ENCODE measurements at regions not wholly inside any gene's neighbourhood (a gene's known extent, or its start where the extent isn't known, plus 50 kb on each side); places are given as distances from the start of the nearest gene placed in this dataset.

- H4K20me1 ChIP-seq (ENCODE audit: control insufficient read depth, insufficient read depth): no peaks in the 10 kb centered on the region
- H3K4me1 ChIP-seq (ENCODE audit: control insufficient read depth, insufficient read depth, low read length): no peaks in the 10 kb centered on the region
- H3K36me3 ChIP-seq (ENCODE audit: control insufficient read depth in 2 of 2, insufficient read depth in 2 of 2, low read length in 1 of 2): no peaks in the 10 kb centered on the region
- no peak overlapping the region for H3K9ac ChIP-seq (ENCODE audit: control insufficient read depth, insufficient read depth, low read length)
- DNase-seq (ENCODE audit: low read depth, low spot score): no peak
- ChIA-PET SMC1A (ENCODE audit: uncharacterized antibody, unreplicated experiment) (no interaction called here), CTCF (interaction anchor here (0.6 to 1.1 kb wide), 2 partner anchors 184 to 378 kb away, joined by 3 to 4 read pairs; no protein-coding TSS in a partner anchor), POLR2A (no interaction called here), RAD21 (ENCODE audit: unreplicated experiment) (no interaction called here)
- no peak overlapping the region for H3K4me3 ChIP-seq
- ATAC-seq: no peak
- no peaks in the 10 kb centered on the region for H3K9me3 ChIP-seq (replicated peaks; ENCODE audit: control insufficient read depth, insufficient read depth, low read length)
- H3K79me2 ChIP-seq (ENCODE audit: control insufficient read depth, insufficient read depth, low read length): no peaks in the 10 kb centered on the region
- no peak overlapping the region for H3K4me2 ChIP-seq (ENCODE audit: control insufficient read depth, insufficient read depth)
- H3K27ac ChIP-seq (ENCODE audit: control insufficient read depth, insufficient read depth): no peak overlapping the region
- no peaks in the 10 kb centered on the region for H3K27me3 ChIP-seq (replicated peaks in 1 of 2; ENCODE audit: control insufficient read depth in 2 of 2, insufficient read depth in 2 of 2, low read length in 1 of 2)
- intact Hi-C loops (cut with micrococcal nuclease; ENCODE audit: unreplicated experiment): no loop called here
- no peak for TF ChIP-seq SKIL (IDR thresholded peaks at IDR 0.05; ENCODE audit: low read depth, poor library complexity, severe bottlenecking)
- FAIRE-seq: no peak
- no TSS peak for BruUV-seq (replicated peaks)
- H2AFZ ChIP-seq (ENCODE audit: control insufficient read depth, low read depth, low read length): no peak overlapping the region
- in situ Hi-C loops (cut with MboI): no loop called here
Observed at GRCh38 chr18:73961804-73962203, 185.8 kb downstream of the FBXO15 start.

GRCh38 chr18:73959352-73959751 lies 188.3 kb downstream of the FBXO15 start:
- FAIRE-seq: no peak
- RAD21 ChIA-PET (ENCODE audit: unreplicated experiment): no interaction called here
- Histone ChIP-seq H3K4me1 (ENCODE audit: control insufficient read depth, insufficient read depth, low read length) (no peaks in the 10 kb centered on the region), H3K79me2 (ENCODE audit: control insufficient read depth, insufficient read depth, low read length) (no peaks in the 10 kb centered on the region), H3K4me3 (no peak overlapping the region), H2AFZ (ENCODE audit: control insufficient read depth, low read depth, low read length) (no peak overlapping the region), H3K4me2 (ENCODE audit: control insufficient read depth, insufficient read depth) (no peak overlapping the region), H3K9ac (ENCODE audit: control insufficient read depth, insufficient read depth, low read length) (no peak overlapping the region), H3K27ac (ENCODE audit: control insufficient read depth, insufficient read depth) (no peak overlapping the region), H3K9me3 (replicated peaks; ENCODE audit: control insufficient read depth, insufficient read depth, low read length) (no peaks in the 10 kb centered on the region), H3K27me3 (replicated peaks in 1 of 2; ENCODE audit: control insufficient read depth in 2 of 2, insufficient read depth in 2 of 2, low read length in 1 of 2) (no peaks in the 10 kb centered on the region), H4K20me1 (ENCODE audit: control insufficient read depth, insufficient read depth) (no peaks in the 10 kb centered on the region), H3K36me3 (ENCODE audit: control insufficient read depth in 2 of 2, insufficient read depth in 2 of 2, low read length in 1 of 2) (no peaks in the 10 kb centered on the region)
- in situ Hi-C loops (cut with MboI): no loop called here
- SMC1A ChIA-PET (ENCODE audit: uncharacterized antibody, unreplicated experiment): no interaction called here
- no peak for ATAC-seq
- 2% methylated on average over 4 of the region's 5 CpGs for WGBS (ENCODE audit: insufficient coverage, insufficient replicate concordance, low lambda C conversion rate, missing lambda C conversion rate)
- intact Hi-C loops (cut with micrococcal nuclease; ENCODE audit: unreplicated experiment): no loop called here
- POLR2A ChIA-PET: no interaction called here
- CTCF ChIA-PET: no interaction called here
- BruUV-seq (replicated peaks): no TSS peak
- DNase-seq (ENCODE audit: low read depth, low spot score): no peak
- TF ChIP-seq KDM1A (IDR thresholded peaks at IDR 0.05; ENCODE audit: borderline replicate concordance) (no peak), HDGF (IDR thresholded peaks at IDR 0.05) (no peak), JUND (IDR thresholded peaks at IDR 0.05; ENCODE audit: low read depth, low read length) (no peak), CHD1 (IDR thresholded peaks at IDR 0.05; ENCODE audit: low read depth, low read length) (no peak), NFYA (IDR thresholded peaks at IDR 0.05; ENCODE audit: borderline replicate concordance, low read depth, low read length) (no peak), USF2 (IDR thresholded peaks at IDR 0.05; ENCODE audit: borderline replicate concordance, low read depth, low read length) (no peak), ZNF592 (IDR thresholded peaks at IDR 0.05) (no peak), SP1 (IDR thresholded peaks at IDR 0.05; ENCODE audit: low read depth, low read length) (no peak), ZBTB33 (IDR thresholded peaks at IDR 0.05) (no peak)
